ENCODE measurements at regions not wholly inside any gene's neighbourhood (a gene's known extent, or its start where the extent isn't known, plus 50 kb on each side); places are given as distances from the start of the nearest gene placed in this dataset.

DNA sequence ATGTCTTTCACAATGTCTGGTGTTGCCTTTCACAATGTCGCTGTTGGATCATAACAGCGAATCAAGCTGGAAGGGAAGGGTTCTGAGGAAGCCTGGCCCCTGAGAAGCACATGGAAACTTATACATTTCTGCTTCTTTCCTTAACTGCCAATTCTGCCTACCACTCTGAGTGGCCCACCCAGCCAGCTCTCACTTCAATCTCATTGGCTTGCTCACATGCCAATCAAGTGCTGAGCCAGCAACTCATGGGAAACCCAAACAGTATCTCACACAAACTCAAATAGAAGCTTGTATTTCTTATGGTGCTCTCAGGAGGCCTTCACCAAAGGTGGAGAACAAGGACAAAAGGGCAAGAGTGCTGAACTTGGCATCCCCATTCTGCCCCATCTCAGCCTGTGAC is 117.4 kb upstream of the GPR26 start:
- TF ChIP-seq TARDBP (IDR thresholded peaks at IDR 0.05): no peak
- TF ChIP-seq ELF4 (IDR thresholded peaks at IDR 0.05): no peak
- TF ChIP-seq FOXM1 (IDR thresholded peaks at IDR 0.05; ENCODE audit: borderline replicate concordance): no peak
- TF ChIP-seq NFRKB (IDR thresholded peaks at IDR 0.05): no peak
- TF ChIP-seq SP1 (IDR thresholded peaks at IDR 0.05): no peak
- no peak for TF ChIP-seq CTBP1 (IDR thresholded peaks at IDR 0.05; ENCODE audit: borderline replicate concordance)
- no peak for TF ChIP-seq ARNT (IDR thresholded peaks at IDR 0.05)
- no peak for TF ChIP-seq L3MBTL2 (conservative IDR thresholded peaks at IDR 0.05)
- peak; percentile 89 for TF ChIP-seq PKNOX1 (IDR thresholded peaks at IDR 0.05)
- no peak for TF ChIP-seq SUZ12 (IDR thresholded peaks at IDR 0.05)
- no peak for TF ChIP-seq BHLHE40 (IDR thresholded peaks at IDR 0.05; ENCODE audit: borderline replicate concordance)
- TF ChIP-seq ZNF384 (IDR thresholded peaks at IDR 0.05): no peak
- no peak for TF ChIP-seq FOXA1 (IDR thresholded peaks at IDR 0.05)
- no peak for TF ChIP-seq HDGF (IDR thresholded peaks at IDR 0.05; ENCODE audit: borderline replicate concordance)

All from HEK293T (cell line).